Stimulated activated CD4-positive, alpha-beta T cell treated with anti-CD3 and anti-CD28 coated beads, TNF-alpha, amount 100 ng/mL, for 24 hours (primary cell): ENCODE measurements at regions not wholly inside any gene's neighbourhood (a gene's known extent, or its start where the extent isn't known, plus 50 kb on each side); places are given as distances from the start of the nearest gene placed in this dataset.
"Not testable (repeated sequence)": the region's sequence is repeated elsewhere in the genome, so short reads cannot be mapped to it uniquely, and the experiment has no call there.

ENCODE experiments used
- DNase-seq, 3 experiments: peaks; one replicate each; pipeline ENCODE4 v3.0.0-alpha.2; 2020; ENCODE audit warnings: low read depth in 3 of 3

- DNase-seq, result no peak
These were observed 51.4 kb upstream of the S1PR1 start for GRCh38 chr1:101185421-101185820.

- DNase-seq, result no peak
These were observed 53.5 kb upstream of the S1PR1 start for GRCh38 chr1:101183388-101183699.

GRCh38 chr1:101182627-101183387, 54.0 kb upstream of the S1PR1 start:
- no peak for DNase-seq

- DNase-seq, result no peak
These were observed 54.9 kb upstream of the S1PR1 start for GRCh38 chr1:101181930-101182329.

GRCh38 chr1:101178688-101179491, 57.9 kb upstream of the S1PR1 start:
- DNase-seq, result no peak

- DNase-seq, result no peak
These were observed 58.5 kb upstream of the S1PR1 start for GRCh38 chr1:101178341-101178687.

- no peak for DNase-seq
These were observed 60.9 kb upstream of the S1PR1 start for GRCh38 chr1:101175886-101176285.

- DNase-seq, result no peak
These were observed 61.4 kb upstream of the S1PR1 start for GRCh38 chr1:101175466-101175865.

- no peak for DNase-seq
These were observed 62.1 kb upstream of the S1PR1 start for GRCh38 chr1:101174722-101175121.

GRCh38 chr1:101174298-101174697, 62.5 kb upstream of the S1PR1 start:
- DNase-seq, result not testable (repeated sequence)

GRCh38 chr1:101170506-101171050, 66.2 kb upstream of the S1PR1 start:
- no peak for DNase-seq

GRCh38 chr1:101167891-101168290, 68.9 kb upstream of the S1PR1 start:
- DNase-seq, result no peak

GRCh38 chr1:101166583-101167120, 70.2 kb upstream of the S1PR1 start:
- DNase-seq, result no peak

GRCh38 chr1:101165954-101166353, 70.9 kb upstream of the S1PR1 start:
- no peak for DNase-seq

GRCh38 chr1:101165532-101165931, 71.3 kb upstream of the S1PR1 start:
- DNase-seq, result no peak

- no peak for DNase-seq
These were observed 72.0 kb upstream of the S1PR1 start for GRCh38 chr1:101164776-101165175.

GRCh38 chr1:101162736-101163735, 73.8 kb upstream of the S1PR1 start:
- DNase-seq, result no peak

- no peak for DNase-seq
These were observed 74.5 kb upstream of the S1PR1 start for GRCh38 chr1:101162300-101162699.

- no peak for DNase-seq
These were observed 75.2 kb upstream of the S1PR1 start for GRCh38 chr1:101161619-101162018.

- DNase-seq, result no peak
These were observed 78.4 kb upstream of the S1PR1 start for GRCh38 chr1:101158424-101158823.

GRCh38 chr1:101154547-101154946, 82.3 kb upstream of the S1PR1 start:
- no peak for DNase-seq

- DNase-seq, result no peak
These were observed 83.1 kb upstream of the S1PR1 start for GRCh38 chr1:101153692-101154091.
